22Rv1 (cell line): ENCODE measurements at regions not wholly inside any gene's neighbourhood (a gene's known extent, or its start where the extent isn't known, plus 50 kb on each side); places are given as distances from the start of the nearest gene placed in this dataset.

Experiments
- ZFX ChIP-seq: fragments of 450-650 bp; IDR thresholded peaks from 2 replicates; pipeline ENCODE4 v1.6.1; 2017; ENCODE audit warnings: antibody characterized with exemption, borderline replicate concordance
- TF ChIP-seq, protein P1 (sequence below): fragments of 450-650 bp; IDR thresholded peaks from 2 replicates; pipeline ENCODE4 v1.5.1; 2017; ENCODE audit warnings: mild to moderate bottlenecking

DNA sequence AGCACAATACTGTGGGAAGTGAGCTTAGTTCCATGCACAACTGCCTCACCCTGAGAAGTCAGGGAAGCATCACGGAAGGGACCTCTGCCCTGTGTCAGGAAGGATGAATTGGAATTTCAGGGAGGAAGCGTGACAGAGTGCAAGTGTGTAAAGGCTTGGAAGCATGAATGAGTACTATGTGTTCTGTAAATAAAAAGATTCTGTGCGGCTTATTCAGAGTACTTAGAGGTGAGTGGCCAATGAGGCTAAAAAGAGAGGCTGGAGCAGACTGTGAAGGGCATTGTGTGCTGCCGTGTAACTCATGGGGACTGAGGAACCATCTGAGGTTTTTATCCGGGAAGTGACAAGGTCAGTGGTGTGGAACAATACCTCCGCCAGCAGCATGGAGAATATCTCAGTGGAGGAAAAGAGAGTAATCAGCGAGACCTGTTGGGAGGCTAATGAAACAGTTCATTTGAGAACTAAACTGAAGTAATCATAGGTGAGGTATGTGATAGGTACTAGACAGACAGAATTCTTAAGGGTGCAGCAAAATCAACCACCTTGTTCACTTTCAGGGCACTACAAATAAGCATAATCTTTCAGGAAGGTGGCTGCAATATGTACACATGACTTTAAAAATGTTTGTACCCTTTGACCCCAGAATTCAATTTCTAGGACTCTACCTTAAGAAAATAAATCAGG is 64.9 kb upstream of the SPRED1 start:
- TF ChIP-seq, protein P1, sequence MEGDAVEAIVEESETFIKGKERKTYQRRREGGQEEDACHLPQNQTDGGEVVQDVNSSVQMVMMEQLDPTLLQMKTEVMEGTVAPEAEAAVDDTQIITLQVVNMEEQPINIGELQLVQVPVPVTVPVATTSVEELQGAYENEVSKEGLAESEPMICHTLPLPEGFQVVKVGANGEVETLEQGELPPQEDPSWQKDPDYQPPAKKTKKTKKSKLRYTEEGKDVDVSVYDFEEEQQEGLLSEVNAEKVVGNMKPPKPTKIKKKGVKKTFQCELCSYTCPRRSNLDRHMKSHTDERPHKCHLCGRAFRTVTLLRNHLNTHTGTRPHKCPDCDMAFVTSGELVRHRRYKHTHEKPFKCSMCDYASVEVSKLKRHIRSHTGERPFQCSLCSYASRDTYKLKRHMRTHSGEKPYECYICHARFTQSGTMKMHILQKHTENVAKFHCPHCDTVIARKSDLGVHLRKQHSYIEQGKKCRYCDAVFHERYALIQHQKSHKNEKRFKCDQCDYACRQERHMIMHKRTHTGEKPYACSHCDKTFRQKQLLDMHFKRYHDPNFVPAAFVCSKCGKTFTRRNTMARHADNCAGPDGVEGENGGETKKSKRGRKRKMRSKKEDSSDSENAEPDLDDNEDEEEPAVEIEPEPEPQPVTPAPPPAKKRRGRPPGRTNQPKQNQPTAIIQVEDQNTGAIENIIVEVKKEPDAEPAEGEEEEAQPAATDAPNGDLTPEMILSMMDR, result no peak
- TF ChIP-seq ZFX, result no peak
